ENCODE measurements at regions not wholly inside any gene's neighbourhood (a gene's known extent, or its start where the extent isn't known, plus 50 kb on each side); places are given as distances from the start of the nearest gene placed in this dataset.

GRCh38 chr5:40098313-40098712 is 581.4 kb upstream of the PTGER4 start:
- DNase-seq = no peak
- Histone ChIP-seq H3K9me3 (peaks cover 0 to 2% (median 0%) of the 10 kb centered on the region in 12 donors), H3K27ac (no peak overlapping the region), H3K4me3 (no peak overlapping the region), H3K27me3 (no peaks in the 10 kb centered on the region), H3K36me3 (no peaks in the 10 kb centered on the region), H3K4me1 (no peaks in the 10 kb centered on the region)
- intact Hi-C loops (cut with DNase I) = no loop called here
- TF ChIP-seq POLR2A (IDR thresholded peaks at IDR 0.05) (no peak), CTCF (IDR thresholded peaks at IDR 0.05) (no peak)
- ATAC-seq = no peak

GRCh38 chr5:40093550-40093949 is 586.2 kb upstream of the PTGER4 start:
- Histone ChIP-seq H3K27ac (peak overlapping the region in 1 of 12 donors; percentile 25), H3K36me3 (no peaks in the 10 kb centered on the region), H3K27me3 (no peaks in the 10 kb centered on the region), H3K9me3 (peaks cover 0 to 35% (median 15%) of the 10 kb centered on the region in 12 donors), H3K4me3 (no peak overlapping the region), H3K4me1 (no peaks in the 10 kb centered on the region)
- WGBS, 4 donors = 74 to 87% (median 82%) methylated on average over 2 of the region's 2 CpGs
- DNase-seq (no peak), ATAC-seq (no peak)
- intact Hi-C loops (cut with DNase I) = no loop called here
- no peak for TF ChIP-seq POLR2A (IDR thresholded peaks at IDR 0.05)
- TF ChIP-seq CTCF (IDR thresholded peaks at IDR 0.05) = no peak

GRCh38 chr5:40089269-40089668 is 590.4 kb upstream of the PTGER4 start:
- intact Hi-C loops (cut with DNase I) = no loop called here
- Histone ChIP-seq H3K36me3 (no peaks in the 10 kb centered on the region), H3K9me3 (peaks cover 0 to 42% (median 19%) of the 10 kb centered on the region in 12 donors), H3K27me3 (no peaks in the 10 kb centered on the region), H3K4me3 (no peak overlapping the region), H3K27ac (no peak overlapping the region), H3K4me1 (no peaks in the 10 kb centered on the region)
- ATAC-seq (no peak), DNase-seq (no peak)
- TF ChIP-seq POLR2A (IDR thresholded peaks at IDR 0.05) (no peak), CTCF (IDR thresholded peaks at IDR 0.05) (no peak)

- no peaks in the 10 kb centered on the region for H3K27me3 ChIP-seq
- no peak overlapping the region for H3K4me3 ChIP-seq
- intact Hi-C loops (cut with DNase I) = no loop called here
- no peaks in the 10 kb centered on the region for H3K36me3 ChIP-seq
- no peaks in the 10 kb centered on the region for H3K4me1 ChIP-seq
- WGBS, 4 donors = 60 to 94% (median 71%) methylated on average over 1 of the region's 1 CpG
- H3K27ac ChIP-seq = no peak overlapping the region
- peaks cover 0 to 17% (median under 1%) of the 10 kb centered on the region in 12 donors for H3K9me3 ChIP-seq
- TF ChIP-seq CTCF (IDR thresholded peaks at IDR 0.05) (no peak), POLR2A (IDR thresholded peaks at IDR 0.05) (no peak)
- no peak for ATAC-seq
- no peak for DNase-seq
Measured at GRCh38 chr5:40084614-40085013, 595.1 kb upstream of the PTGER4 start.

All from heart left ventricle (tissue), 16 donors.